ENCODE measurements at regions not wholly inside any gene's neighbourhood (a gene's known extent, or its start where the extent isn't known, plus 50 kb on each side); places are given as distances from the start of the nearest gene placed in this dataset.
"Not testable (repeated sequence)": the region's sequence is repeated elsewhere in the genome, so short reads cannot be mapped to it uniquely, and the experiment has no call there.

DNA sequence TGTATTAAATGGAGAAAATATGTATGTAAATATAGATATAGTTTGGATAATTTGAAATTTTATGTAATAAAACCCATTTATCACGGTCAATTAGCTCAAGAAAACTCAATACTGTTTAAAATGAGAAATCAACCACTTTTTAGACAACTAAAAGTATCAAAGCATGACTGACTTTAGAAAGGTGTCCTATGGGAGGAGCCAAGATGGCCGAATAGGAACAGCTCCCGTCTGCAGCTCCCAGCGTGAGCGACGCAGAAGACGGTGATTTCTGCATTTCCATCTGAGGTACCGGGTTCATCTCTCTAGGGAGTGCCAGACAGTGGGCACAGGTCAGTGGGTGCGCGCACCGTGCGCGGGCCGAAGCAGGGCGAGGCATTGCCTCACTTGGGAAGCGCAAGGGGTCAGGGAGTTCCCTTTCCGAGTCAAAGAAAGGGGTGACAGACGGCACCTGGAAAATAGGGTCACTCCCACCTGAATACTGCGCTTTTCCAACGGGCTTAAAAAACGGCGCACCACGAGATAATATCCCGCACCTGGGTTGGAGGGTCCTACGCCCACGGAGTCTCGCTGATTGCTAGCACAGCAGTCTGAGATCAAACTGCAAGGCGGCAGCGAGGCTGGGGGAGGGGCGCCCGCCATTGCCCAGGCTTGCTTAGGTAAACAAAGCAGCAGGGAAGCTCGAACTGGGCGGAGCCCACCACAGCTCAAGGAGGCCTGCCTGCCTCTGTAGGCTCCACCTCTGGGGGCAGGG, 182.8 kb upstream of the NECTIN3 start:
- DNase-seq (ENCODE audit: low read depth) = not testable (repeated sequence)

GRCh38 chr3:110889376-110889699, 182.3 kb upstream of the NECTIN3 start:
- DNase-seq (ENCODE audit: low read depth) = not testable (repeated sequence)

GRCh38 chr3:110894574-110894973, 177.0 kb upstream of the NECTIN3 start:
- DNase-seq (ENCODE audit: low read depth) = no peak

DNA sequence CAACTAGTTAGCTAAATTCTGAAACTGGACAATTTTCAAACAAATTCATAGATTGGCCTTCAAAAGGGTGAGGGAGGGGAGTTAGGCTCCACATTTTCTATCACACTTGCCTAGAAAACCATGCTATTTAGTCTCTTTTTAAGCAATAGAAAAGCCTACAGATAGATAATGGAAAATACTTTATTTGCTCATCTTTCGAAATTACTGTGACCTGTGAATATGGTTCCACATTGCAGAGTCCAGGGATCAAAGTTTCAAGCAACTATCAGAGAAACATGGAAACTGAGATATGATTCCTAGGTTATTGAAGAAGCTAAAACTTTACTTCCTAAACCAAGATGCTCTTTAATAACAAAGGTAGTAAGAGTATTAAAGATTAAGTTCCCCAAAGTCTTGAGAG, 176.6 kb upstream of the NECTIN3 start:
- no peak for DNase-seq (ENCODE audit: low read depth)

DNA sequence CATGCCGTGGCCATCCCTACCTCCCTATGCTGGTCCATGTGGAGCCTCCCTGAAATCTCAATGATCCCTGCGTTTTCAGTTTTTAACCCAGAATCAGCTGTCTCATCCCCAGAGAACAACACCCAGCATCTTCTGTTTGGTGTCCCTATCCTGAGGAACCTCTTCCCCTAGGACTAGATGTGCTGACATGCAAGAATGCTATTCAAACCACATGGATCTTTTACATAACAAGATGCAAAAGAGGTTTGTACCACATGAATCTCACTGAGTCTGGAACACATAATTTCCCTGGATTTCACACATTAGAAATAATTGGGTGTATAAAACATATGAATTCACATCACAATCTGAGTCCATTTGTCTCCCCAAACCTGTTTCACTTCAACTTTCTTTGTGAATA, 174.6 kb upstream of the NECTIN3 start:
- DNase-seq (ENCODE audit: low read depth) = no peak

GRCh38 chr3:110900576-110900975, 171.0 kb upstream of the NECTIN3 start:
- DNase-seq (ENCODE audit: low read depth) = no peak

- no peak for DNase-seq (ENCODE audit: low read depth)
Measured at GRCh38 chr3:110901536-110901935, 170.1 kb upstream of the NECTIN3 start.

GRCh38 chr3:110902453-110903085, 169.0 kb upstream of the NECTIN3 start:
- no peak for DNase-seq (ENCODE audit: low read depth)

DNA sequence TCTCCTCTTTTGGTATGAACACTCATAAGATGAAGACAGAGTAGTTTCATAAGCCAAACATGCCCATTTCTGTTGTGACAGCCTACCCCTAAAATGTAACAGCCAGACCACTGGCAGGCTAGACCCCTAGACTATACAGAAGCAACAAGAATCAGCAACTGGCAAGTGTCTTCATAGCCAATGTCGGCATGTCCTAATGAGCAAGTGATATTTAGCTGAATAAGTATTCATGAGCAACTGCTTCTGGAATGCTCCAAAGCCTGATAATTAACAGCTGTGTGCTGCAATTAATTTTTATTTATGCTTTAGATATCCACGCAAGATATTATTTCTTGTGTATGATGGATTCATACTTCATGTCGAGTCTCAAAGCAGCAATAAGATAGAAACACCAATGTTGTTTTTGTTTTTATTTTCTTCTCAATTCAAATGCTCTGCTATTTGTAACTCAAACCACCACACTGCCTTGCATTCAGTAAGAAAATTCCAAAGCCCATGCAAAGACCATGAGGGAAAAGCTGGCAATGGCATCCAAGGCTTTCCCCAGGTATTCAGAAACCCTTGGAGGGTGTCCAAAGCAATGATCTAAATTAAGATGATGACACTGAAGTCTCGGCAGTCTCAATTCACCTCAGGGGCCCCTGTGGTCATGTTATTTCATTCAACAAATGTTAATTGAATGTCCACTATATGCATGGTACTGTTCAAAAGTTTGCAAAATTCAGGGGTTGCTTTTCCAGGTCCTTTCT, 167.7 kb upstream of the NECTIN3 start:
- no peak for DNase-seq (ENCODE audit: low read depth)

GRCh38 chr3:110904520-110904890, 167.1 kb upstream of the NECTIN3 start:
- DNase-seq (ENCODE audit: low read depth) = no peak

DNA sequence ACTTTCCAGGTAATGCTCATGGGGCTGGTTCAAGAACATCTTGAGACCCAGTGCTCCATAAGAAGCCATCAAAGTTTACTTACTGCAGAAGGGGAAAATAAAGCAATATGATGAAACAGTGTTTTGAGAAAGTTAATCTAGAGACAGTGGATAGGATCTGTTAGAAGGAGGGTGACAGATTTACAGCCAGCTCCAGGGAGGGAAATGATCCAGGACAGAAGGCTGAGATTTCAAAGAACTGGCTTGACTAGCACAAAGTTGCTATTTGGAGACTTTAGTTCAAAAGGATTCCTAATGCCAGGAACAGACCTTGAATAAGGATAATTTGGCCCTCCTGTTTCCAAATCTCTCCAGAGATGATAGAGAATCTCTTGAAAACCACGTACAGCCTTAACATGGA, 166.5 kb upstream of the NECTIN3 start:
- no peak for DNase-seq (ENCODE audit: low read depth)

GRCh38 chr3:110909839-110910238, 161.8 kb upstream of the NECTIN3 start:
- DNase-seq (ENCODE audit: low read depth) = no peak

- no peak for DNase-seq (ENCODE audit: low read depth)
Measured at GRCh38 chr3:110910346-110910955, 161.2 kb upstream of the NECTIN3 start.

DNA sequence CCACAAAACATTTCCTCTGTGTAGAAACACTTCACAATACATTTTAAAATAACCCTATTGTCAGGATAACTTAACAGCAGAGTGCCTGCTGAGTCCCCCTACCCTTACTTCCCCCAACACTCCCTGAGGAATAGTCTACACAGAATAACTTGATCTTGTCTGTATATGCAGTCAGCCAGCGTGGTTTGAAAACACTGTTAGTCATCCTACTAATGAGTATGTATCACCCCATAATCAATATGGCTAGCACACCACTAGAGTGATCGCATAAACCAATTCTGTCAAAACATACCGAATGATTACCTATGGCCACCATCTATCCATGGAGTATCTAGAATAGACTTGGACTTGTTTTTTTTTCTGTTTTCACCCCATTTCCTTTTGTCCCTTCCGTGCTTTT, 152.7 kb upstream of the NECTIN3 start:
- no peak for DNase-seq (ENCODE audit: low read depth)

DNA sequence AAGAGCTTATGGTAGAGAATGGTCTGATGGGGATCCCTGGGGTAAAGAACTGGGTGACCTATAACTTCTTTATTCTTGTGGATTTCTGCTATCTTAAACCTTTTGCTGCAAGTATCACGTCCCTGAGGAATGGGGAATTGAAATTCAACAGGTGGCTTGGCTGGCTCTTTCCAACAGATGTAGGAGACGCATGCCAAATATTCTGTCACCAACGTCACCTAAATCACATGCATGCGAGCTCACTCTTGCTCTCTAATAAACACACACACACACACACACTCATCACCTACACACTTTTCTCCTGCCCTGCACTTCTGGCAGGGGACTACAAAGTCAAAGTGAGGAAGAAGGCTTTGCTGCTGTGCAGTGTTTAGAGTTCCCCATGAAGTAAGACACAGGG, 145.8 kb upstream of the NECTIN3 start:
- no peak for DNase-seq (ENCODE audit: low read depth)

GRCh38 chr3:110928016-110928662, 143.5 kb upstream of the NECTIN3 start:
- DNase-seq (ENCODE audit: low read depth) = no peak

GRCh38 chr3:110929816-110930215, 141.8 kb upstream of the NECTIN3 start:
- no peak for DNase-seq (ENCODE audit: low read depth)

GRCh38 chr3:110932567-110932966, 139.0 kb upstream of the NECTIN3 start:
- DNase-seq (ENCODE audit: low read depth) = no peak

DNA sequence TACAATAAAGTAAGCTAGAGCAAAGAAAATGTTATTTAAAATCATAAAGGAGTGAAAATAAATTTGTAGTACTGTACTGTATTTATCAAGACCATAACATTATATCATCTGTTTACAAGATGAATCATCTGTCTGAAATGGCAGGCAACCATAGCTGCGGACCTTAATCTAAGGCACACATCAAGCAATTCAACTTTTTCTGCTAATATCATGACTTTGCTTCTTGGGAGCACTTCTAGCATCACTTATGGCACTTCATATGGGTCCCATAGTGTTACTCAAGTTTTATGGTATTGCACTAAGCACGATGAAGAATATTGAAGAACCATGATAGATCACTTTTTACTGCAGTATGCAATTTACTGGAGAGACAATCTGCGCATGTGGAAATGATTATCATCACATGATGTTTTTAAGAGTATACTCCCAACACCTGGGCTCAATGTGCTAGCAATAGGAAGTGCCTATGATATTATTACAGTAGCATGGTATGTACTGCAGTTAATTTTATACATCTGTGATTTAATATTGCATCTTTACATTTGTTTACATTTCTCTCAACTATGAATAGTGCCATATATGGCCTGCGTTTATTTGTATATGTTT, 137.7 kb upstream of the NECTIN3 start:
- DNase-seq (ENCODE audit: low read depth) = no peak

- no peak for DNase-seq (ENCODE audit: low read depth)
Measured at GRCh38 chr3:110938629-110939028, 133.0 kb upstream of the NECTIN3 start.

GRCh38 chr3:110940055-110940454, 131.6 kb upstream of the NECTIN3 start:
- no peak for DNase-seq (ENCODE audit: low read depth)

DNA sequence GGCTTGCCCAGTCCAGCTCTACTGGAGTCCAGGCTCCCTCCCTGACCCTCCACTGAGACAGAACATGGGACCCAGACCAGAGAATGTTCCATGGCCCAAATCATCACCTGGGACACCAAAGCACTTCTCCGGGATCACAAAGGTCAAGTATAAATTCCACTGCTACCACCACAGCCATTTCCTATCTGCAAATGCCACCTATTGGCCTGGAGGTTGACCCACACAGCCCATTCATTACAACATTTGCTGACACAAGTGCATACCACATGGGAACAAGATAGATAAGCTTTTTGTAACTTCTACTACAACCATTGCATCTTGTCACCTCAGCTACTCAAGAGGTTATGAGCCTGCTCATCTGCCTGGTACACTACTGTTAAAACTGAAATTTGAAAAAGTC, 126.8 kb upstream of the NECTIN3 start:
- DNase-seq (ENCODE audit: low read depth) = no peak

Measured in activated T-helper 1 cell treated with Interleukin-2 at 50 U/mL for 16 hours (primary cell).